IPS-18c (cell line): ENCODE measurements at regions not wholly inside any gene's neighbourhood (a gene's known extent, or its start where the extent isn't known, plus 50 kb on each side); places are given as distances from the start of the nearest gene placed in this dataset.
"Not testable (repeated sequence)": the region's sequence is repeated elsewhere in the genome, so short reads cannot be mapped to it uniquely, and the experiment has no call there.

Experiments used
- H3K4me3 ChIP-seq: 2 replicates; pipeline ENCODE4 v1.7.0; 2013; ENCODE audit warnings: low read depth, mild to moderate bottlenecking, low read length, moderate library complexity; ENCODE audit not compliant: insufficient read depth
- H3K9me3 ChIP-seq: one replicate; pipeline ENCODE4 v1.6.1; 2013; ENCODE audit warnings: mild to moderate bottlenecking, low read length, moderate library complexity; ENCODE audit not compliant: control insufficient read depth, insufficient read depth

- not testable (repeated sequence) for H3K9me3 ChIP-seq, H3K4me3 ChIP-seq
Observed at GRCh38 chr20:48018851-48019250, 233.6 kb upstream of the SULF2 start.

- no peaks in the 10 kb centered on the region for H3K9me3 ChIP-seq
- H3K4me3 ChIP-seq = no peak overlapping the region
Observed at GRCh38 chr20:48017992-48018391, 232.7 kb upstream of the SULF2 start.

GRCh38 chr20:48017509-48017908 is 232.2 kb upstream of the SULF2 start:
- peaks cover 2% of the 10 kb centered on the region for H3K9me3 ChIP-seq
- no peak overlapping the region for H3K4me3 ChIP-seq

GRCh38 chr20:48015943-48016723 is 230.9 kb upstream of the SULF2 start:
- Histone ChIP-seq H3K9me3 (peaks cover 2% of the 10 kb centered on the region), H3K4me3 (no peak overlapping the region)

- Histone ChIP-seq H3K9me3 (peaks cover 2% of the 10 kb centered on the region), H3K4me3 (no peak overlapping the region)
Observed at GRCh38 chr20:48015141-48015910, 230.0 kb upstream of the SULF2 start.

GRCh38 chr20:48012401-48012974 is 227.2 kb upstream of the SULF2 start:
- peaks cover 6% of the 10 kb centered on the region for H3K9me3 ChIP-seq
- H3K4me3 ChIP-seq = no peak overlapping the region

- Histone ChIP-seq H3K4me3 (no peak overlapping the region), H3K9me3 (peaks cover 6% of the 10 kb centered on the region)
Observed at GRCh38 chr20:48011025-48011424, 225.7 kb upstream of the SULF2 start.

GRCh38 chr20:48010623-48011022 is 225.3 kb upstream of the SULF2 start:
- Histone ChIP-seq H3K9me3 (peaks cover 6% of the 10 kb centered on the region), H3K4me3 (no peak overlapping the region)

GRCh38 chr20:48008850-48009515 is 223.7 kb upstream of the SULF2 start:
- H3K4me3 ChIP-seq = no peak overlapping the region
- peaks cover 6% of the 10 kb centered on the region for H3K9me3 ChIP-seq

- Histone ChIP-seq H3K4me3 (no peak overlapping the region), H3K9me3 (peaks cover 4% of the 10 kb centered on the region)
Observed at GRCh38 chr20:48007351-48007750, 222.1 kb upstream of the SULF2 start.

- H3K9me3 ChIP-seq = peaks cover 4% of the 10 kb centered on the region
- no peak overlapping the region for H3K4me3 ChIP-seq
Observed at GRCh38 chr20:48006036-48006833, 221.0 kb upstream of the SULF2 start.

- Histone ChIP-seq H3K4me3 (no peak overlapping the region), H3K9me3 (peaks cover 3% of the 10 kb centered on the region)
Observed at GRCh38 chr20:48003021-48003420, 217.7 kb upstream of the SULF2 start.

- Histone ChIP-seq H3K9me3 (no peaks in the 10 kb centered on the region), H3K4me3 (no peak overlapping the region)
Observed at GRCh38 chr20:48002517-48002970, 217.3 kb upstream of the SULF2 start.

- Histone ChIP-seq H3K9me3 (no peaks in the 10 kb centered on the region), H3K4me3 (no peak overlapping the region)
Observed at GRCh38 chr20:47999166-47999565, 213.9 kb upstream of the SULF2 start.

- Histone ChIP-seq H3K9me3 (no peaks in the 10 kb centered on the region), H3K4me3 (no peak overlapping the region)
Observed at GRCh38 chr20:47998736-47999135, 213.5 kb upstream of the SULF2 start.

- Histone ChIP-seq H3K9me3 (peaks cover 3% of the 10 kb centered on the region), H3K4me3 (no peak overlapping the region)
Observed at GRCh38 chr20:47995661-47996060, 210.4 kb upstream of the SULF2 start.

GRCh38 chr20:47993817-47994216 is 208.5 kb upstream of the SULF2 start:
- Histone ChIP-seq H3K4me3 (no peak overlapping the region), H3K9me3 (peaks cover 3% of the 10 kb centered on the region)
